ENCODE measurements at regions not wholly inside any gene's neighbourhood (a gene's known extent, or its start where the extent isn't known, plus 50 kb on each side); places are given as distances from the start of the nearest gene placed in this dataset.

- DNase-seq (ENCODE audit: low spot score) = no peak
Observed at GRCh38 chr11:92837595-92837994, 131.9 kb upstream of the MTNR1B start.

GRCh38 chr11:92838759-92839310 lies 130.6 kb upstream of the MTNR1B start:
- DNase-seq (ENCODE audit: low spot score) = no peak

- no peak for DNase-seq (ENCODE audit: low spot score)
Observed at GRCh38 chr11:92839450-92839849, 130.0 kb upstream of the MTNR1B start.

GRCh38 chr11:92841719-92842118 lies 127.7 kb upstream of the MTNR1B start:
- DNase-seq (ENCODE audit: low spot score) = no peak

GRCh38 chr11:92843455-92843854 lies 126.0 kb upstream of the MTNR1B start:
- DNase-seq (ENCODE audit: low spot score) = no peak

- DNase-seq (ENCODE audit: low spot score) = no peak
Observed at GRCh38 chr11:92844197-92844596, 125.3 kb upstream of the MTNR1B start.

GRCh38 chr11:92845390-92845789 lies 124.1 kb upstream of the MTNR1B start:
- DNase-seq (ENCODE audit: low spot score) = no peak

GRCh38 chr11:92845805-92846204 lies 123.6 kb upstream of the MTNR1B start:
- DNase-seq (ENCODE audit: low spot score) = no peak

GRCh38 chr11:92846491-92847125 lies 122.8 kb upstream of the MTNR1B start:
- DNase-seq (ENCODE audit: low spot score) = no peak

GRCh38 chr11:92848578-92848977 lies 120.9 kb upstream of the MTNR1B start:
- DNase-seq (ENCODE audit: low spot score) = no peak

- no peak for DNase-seq (ENCODE audit: low spot score)
Observed at GRCh38 chr11:92850296-92850826, 119.1 kb upstream of the MTNR1B start.

GRCh38 chr11:92852229-92852628 lies 117.2 kb upstream of the MTNR1B start:
- DNase-seq (ENCODE audit: low spot score) = no peak

- no peak for DNase-seq (ENCODE audit: low spot score)
Observed at GRCh38 chr11:92852946-92853345, 116.5 kb upstream of the MTNR1B start.

GRCh38 chr11:92854162-92854561 lies 115.3 kb upstream of the MTNR1B start:
- no peak for DNase-seq (ENCODE audit: low spot score)

- DNase-seq (ENCODE audit: low spot score) = no peak
Observed at GRCh38 chr11:92854952-92855351, 114.5 kb upstream of the MTNR1B start.

- no peak for DNase-seq (ENCODE audit: low spot score)
Observed at GRCh38 chr11:92855607-92856405, 113.6 kb upstream of the MTNR1B start.

GRCh38 chr11:92857407-92857806 lies 112.0 kb upstream of the MTNR1B start:
- DNase-seq (ENCODE audit: low spot score) = no peak

- no peak for DNase-seq (ENCODE audit: low spot score)
Observed at GRCh38 chr11:92859156-92859690, 110.2 kb upstream of the MTNR1B start.

GRCh38 chr11:92861634-92862033 lies 107.8 kb upstream of the MTNR1B start:
- DNase-seq (ENCODE audit: low spot score) = no peak

- no peak for DNase-seq (ENCODE audit: low spot score)
Observed at GRCh38 chr11:92865352-92865751, 104.1 kb upstream of the MTNR1B start.

GRCh38 chr11:92866679-92867282 lies 102.7 kb upstream of the MTNR1B start:
- DNase-seq (ENCODE audit: low spot score) = no peak

GRCh38 chr11:92867913-92868619 lies 101.4 kb upstream of the MTNR1B start:
- no peak for DNase-seq (ENCODE audit: low spot score)
